ENCODE measurements at regions not wholly inside any gene's neighbourhood (a gene's known extent, or its start where the extent isn't known, plus 50 kb on each side); places are given as distances from the start of the nearest gene placed in this dataset.

DNA sequence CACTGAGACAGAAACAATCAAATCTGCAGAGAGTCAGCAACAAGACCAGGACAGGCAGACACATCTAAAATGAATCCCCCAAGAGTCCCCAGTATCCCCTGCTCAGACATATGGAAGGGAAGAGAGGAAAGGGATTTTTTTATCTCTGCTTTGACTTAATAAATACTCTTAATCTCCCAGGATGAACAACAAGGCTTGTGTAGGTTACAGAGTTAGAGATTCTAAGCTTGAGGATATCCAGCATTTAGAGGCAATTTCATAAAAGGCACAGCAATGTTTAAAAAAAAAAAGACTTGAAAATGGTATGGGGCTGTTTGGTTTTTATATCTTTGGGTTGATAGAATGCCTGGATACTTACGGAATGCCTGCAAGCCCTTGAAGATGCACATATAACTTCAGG lies 199.9 kb downstream of the ARL4C start:
- TF ChIP-seq CTCF (conservative IDR thresholded peaks at IDR 0.05; ENCODE audit: low read depth) = no peak

DNA sequence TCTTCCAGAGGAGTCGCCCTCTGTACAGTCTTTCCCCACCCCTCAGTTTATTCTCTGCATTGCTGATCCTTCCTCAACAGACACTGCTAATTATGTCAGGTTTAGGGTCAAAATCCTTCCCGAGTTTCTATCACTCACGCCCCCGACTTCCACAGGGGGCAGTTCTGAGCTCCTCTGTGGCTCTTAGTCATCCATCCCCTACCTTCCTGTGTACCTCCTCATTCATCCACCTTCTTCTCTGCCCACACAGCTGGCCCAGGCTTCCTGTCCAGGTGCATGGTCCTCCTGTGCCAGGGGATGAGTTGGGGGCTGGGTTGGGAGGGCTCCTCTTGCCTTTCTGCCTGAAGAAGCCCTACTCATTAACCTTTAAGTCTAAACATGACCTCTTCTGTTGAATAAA lies 202.9 kb downstream of the ARL4C start:
- no peak for DNase-seq (ENCODE audit: low spot score)
- POLR2A ChIA-PET (ENCODE audit: low non-redundant PET) = no interaction called here
- TF ChIP-seq CTCF (conservative IDR thresholded peaks at IDR 0.05; ENCODE audit: low read depth) = no peak
- H3K27ac ChIP-seq = no peak overlapping the region
- CTCF ChIA-PET = interaction anchor here (0.5 to 0.7 kb wide), 3 partner anchors 13 to 136 kb away, joined by 3 to 4 read pairs (median 3); no protein-coding TSS in a partner anchor

More for the DNA sequence above, 199.9 kb downstream of the ARL4C start:
- no peak overlapping the region for H3K27ac ChIP-seq
- POLR2A ChIA-PET (ENCODE audit: low non-redundant PET) = no interaction called here
- CTCF ChIA-PET = interaction anchor here (0.6 kb wide), 1 partner anchor 434 kb away, joined by 3 read pairs; no protein-coding TSS in a partner anchor
- no peak for DNase-seq (ENCODE audit: low spot score)

DNA sequence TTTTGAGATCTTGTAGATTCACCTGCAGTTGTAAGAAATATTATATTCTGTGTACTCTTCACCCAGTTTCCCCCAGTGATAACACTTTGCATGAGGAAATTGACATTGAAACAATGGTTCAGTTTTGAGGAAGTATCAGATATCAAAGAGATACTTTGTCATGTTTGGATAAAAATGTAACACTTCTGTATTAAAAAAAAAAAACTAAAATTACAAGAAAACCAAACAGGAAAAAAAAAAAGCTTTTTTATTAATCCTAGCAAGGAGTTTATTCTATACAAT lies 204.0 kb downstream of the ARL4C start:
- no peak for DNase-seq (ENCODE audit: low spot score)
- no peak overlapping the region for H3K27ac ChIP-seq
- POLR2A ChIA-PET (ENCODE audit: low non-redundant PET) = no interaction called here
- CTCF ChIA-PET = interaction anchor here (0.6 kb wide), 1 partner anchor 220 kb away, joined by 3 read pairs; no protein-coding TSS in a partner anchor
- no peak for TF ChIP-seq CTCF (conservative IDR thresholded peaks at IDR 0.05; ENCODE audit: low read depth)

DNA sequence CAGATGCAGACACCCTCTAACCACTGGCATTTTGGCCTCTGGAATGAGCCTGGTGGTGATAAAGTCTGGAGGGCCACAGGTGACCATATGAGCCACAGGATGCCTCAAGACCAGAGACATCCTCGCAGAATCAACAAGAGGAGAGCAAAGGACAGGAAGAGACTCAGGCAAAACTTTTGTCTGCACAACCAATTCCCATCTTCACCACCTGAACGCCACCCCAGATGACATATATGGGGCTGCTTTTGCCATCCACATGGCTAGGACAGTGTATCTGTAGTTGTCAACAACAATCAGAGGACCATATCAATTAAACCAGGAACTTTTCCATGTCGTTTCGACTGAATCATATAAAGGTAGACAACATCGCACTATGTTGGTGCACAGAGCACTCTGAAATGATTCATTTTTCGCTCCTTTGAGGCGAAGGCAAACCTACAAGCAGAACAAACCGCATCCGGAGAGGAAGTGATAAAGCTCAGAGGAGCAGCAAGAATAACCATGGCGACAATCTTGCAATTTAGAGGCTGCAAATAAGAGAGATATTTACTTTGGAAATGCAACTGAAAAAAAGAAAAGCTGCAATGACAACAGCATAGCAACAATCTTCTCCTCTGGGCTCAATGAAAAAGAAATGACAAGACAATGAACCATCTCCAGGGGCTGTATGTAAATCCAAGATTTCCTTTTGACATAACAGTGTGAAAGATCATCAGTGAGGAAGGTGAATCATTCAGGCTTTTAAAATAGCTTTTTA lies 204.5 kb downstream of the ARL4C start:
- DNase-seq (ENCODE audit: low spot score) = no peak
- ChIA-PET POLR2A (ENCODE audit: low non-redundant PET) (no interaction called here), CTCF (interaction anchor here (0.7 kb wide), 1 partner anchor 54 kb away, joined by 3 read pairs; no protein-coding TSS in a partner anchor)
- H3K27ac ChIP-seq = peak overlapping the region; percentile 43
- no peak for TF ChIP-seq CTCF (conservative IDR thresholded peaks at IDR 0.05; ENCODE audit: low read depth)

GRCh38 chr2:234291765-234292204 lies 205.1 kb downstream of the ARL4C start:
- ChIA-PET CTCF (no interaction called here), POLR2A (ENCODE audit: low non-redundant PET) (no interaction called here)
- DNase-seq (ENCODE audit: low spot score) = no peak
- H3K27ac ChIP-seq = peak overlapping the region; percentile 43
- no peak for TF ChIP-seq CTCF (conservative IDR thresholded peaks at IDR 0.05; ENCODE audit: low read depth)

DNA sequence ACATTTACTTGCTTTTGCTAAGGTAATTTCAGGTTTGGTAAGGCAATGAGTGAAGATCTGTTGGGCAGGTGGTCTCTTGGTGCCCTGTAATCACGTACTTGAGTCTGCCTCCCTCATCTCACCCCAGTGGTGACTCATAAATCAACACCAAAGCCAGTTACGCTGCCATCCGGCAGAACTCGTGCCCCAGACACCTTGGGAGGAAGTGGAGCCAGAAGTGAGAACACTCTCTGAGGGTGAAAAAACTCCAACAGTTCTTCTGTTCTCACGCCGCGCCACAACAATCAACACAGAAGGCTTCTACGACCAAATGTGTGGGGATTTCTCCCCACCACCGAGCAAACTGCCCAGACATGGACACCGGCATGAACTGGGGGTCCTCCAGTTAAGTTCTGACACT lies 206.2 kb downstream of the ARL4C start:
- H3K27ac ChIP-seq = peak overlapping the region; percentile 57; the same call in 1 of the 2 replicates
- ChIA-PET CTCF (no interaction called here), POLR2A (ENCODE audit: low non-redundant PET) (no interaction called here)
- no peak for DNase-seq (ENCODE audit: low spot score)
- TF ChIP-seq CTCF (conservative IDR thresholded peaks at IDR 0.05; ENCODE audit: low read depth) = no peak
